ENCODE measurements at regions not wholly inside any gene's neighbourhood (a gene's known extent, or its start where the extent isn't known, plus 50 kb on each side); places are given as distances from the start of the nearest gene placed in this dataset.
"Not testable (repeated sequence)": the region's sequence is repeated elsewhere in the genome, so short reads cannot be mapped to it uniquely, and the experiment has no call there.

DNA sequence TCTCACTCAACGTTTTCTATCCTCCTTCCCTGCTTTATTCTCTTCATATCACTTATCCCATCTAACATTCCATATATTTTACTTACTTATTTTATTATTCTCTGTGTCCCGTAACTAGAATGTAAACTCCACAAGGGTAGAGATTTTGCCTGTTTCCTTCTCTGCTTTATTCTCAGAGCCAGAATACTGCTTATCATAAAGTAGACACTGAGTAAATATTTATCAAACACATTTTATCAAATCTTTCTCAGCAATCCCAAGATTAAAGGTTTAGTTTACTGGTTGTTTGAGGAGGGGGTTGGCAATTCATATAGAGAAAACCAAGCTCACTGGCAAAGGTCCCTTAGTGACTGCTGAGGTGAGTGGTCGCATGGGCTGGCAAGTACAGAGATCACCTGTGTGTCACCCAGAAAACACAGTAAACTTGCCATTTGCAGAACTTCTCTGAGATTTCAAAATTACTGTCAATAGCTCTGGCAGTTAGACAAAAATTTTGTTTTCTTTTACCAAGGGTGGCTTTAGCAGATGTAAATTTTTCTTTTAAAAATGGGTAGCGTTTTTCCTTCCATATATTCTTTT lies 662.4 kb downstream of the UTRN start:
- FAIRE-seq, result no peak

DNA sequence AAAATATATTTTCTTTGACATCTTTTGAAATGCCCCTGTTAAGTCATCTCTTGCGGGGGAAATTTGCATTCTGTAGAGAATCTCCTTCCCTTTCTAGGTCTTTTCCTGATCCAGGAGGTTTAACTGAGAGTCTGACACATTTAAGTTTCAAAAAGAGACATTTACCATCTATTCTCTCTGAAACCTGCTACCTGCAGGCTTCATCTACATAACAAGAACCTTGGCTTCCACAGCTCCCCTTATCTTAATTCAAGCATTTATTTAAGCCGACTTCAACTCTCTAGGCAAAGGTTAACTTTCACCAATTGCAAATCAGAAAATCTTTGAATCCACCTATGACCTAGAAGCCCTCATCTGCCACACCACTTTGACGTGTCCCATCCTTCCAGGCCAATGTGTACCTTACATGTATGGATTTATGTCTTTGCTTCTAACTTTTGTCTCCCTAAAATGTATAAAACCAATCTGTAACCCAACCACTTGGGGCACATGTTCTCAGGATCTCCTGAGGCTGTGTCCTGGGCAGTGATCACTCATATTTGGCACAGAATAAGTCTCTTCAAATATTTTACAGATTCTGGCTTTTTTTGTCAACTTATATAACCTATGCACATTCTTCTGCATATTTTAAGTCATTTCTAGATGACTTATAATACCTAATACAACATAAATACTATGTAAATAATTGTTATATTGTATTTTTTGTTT lies 666.7 kb downstream of the UTRN start:
- FAIRE-seq, result no peak

- FAIRE-seq, result no peak
Measured at GRCh38 chr6:144952456-144953240, 667.5 kb downstream of the UTRN start.

DNA sequence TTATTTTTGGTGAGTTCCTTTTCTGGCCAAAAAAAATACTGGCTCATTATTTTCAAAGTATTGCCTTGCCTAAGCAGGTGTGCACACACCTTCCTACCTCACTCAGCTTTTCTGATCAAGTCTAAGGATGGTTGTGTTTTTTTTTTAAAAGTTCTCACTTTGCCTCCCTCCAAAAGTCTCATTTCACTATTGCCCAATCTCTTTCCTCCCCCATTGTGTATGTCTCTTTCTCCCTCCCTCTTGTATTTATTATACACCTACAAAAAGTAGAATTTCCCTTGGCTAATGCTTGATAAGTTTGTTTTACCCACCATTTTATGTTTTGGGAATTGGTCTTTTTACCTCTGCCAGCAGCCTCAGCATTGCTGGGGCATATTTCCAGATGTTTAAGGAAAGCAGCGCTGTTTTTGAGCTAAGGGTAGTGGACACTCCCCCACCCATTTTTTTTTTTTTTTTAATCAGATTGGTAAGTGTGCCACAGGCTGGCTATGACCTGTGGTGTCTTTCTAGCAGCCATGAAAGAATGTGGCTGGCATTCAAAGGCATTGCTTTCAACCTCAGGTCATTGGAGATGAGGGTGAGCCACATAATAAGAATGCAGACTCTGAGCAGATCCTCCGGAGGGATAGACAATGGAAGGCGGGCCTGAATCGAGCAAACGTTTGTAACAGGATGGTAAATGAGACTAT lies 668.6 kb downstream of the UTRN start:
- no peak for FAIRE-seq

- FAIRE-seq, result no peak
Measured at GRCh38 chr6:144954241-144954556, 669.1 kb downstream of the UTRN start.

DNA sequence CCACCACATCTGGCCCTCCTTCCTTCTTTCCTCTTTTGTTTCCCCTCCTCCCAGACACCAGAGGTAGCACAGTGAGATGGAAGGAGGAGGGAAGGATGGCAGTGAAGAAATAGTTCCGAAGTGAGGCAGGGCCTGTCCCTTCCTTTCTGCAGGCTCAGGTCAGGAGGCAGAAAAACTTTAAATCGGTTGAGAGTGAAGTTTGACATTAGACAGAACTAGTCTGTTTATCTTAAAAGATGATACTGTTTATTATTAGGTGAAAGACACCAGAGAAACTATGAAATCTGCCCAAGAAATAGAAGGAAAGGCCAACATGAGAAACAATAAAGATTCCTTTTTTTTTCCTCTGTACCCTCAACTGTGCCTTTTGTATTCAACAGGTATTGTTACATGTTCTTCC lies 670.3 kb downstream of the UTRN start:
- no peak for FAIRE-seq

DNA sequence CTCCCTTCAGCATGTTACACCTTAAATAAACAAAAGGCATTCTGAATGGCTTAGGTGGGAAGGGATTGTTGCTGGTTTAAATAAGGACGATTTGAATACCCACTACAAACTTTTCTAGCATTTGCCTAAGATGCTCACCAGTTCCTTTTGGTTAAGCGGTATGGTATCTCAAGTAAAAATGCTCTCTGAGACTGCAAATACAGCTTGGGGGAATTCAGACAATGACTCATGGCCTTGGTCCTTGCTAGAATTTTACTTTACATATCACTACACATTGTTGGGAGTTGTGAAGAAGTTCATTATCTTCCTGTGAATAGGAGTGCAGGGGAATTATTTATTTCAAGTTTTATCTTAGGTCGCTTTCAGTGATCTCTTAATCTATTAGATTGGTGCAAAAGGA lies 670.7 kb downstream of the UTRN start:
- no peak for FAIRE-seq

DNA sequence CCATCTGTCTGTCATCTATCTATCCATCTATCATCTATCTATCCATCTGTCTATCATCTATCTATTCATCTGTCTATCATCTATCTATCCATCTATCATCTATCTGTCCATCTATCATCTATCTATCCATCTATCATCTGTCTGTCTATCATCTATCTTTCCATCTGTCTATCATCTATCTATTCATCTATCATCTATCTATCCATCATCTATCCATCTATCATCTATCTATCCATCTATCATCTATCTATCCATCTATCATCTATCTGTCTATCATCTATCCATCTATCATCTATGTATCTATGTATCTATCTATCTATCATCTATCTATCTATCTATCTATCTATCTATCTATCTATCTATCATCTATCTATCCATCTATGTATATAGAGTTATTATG lies 671.6 kb downstream of the UTRN start:
- FAIRE-seq, result not testable (repeated sequence)

DNA sequence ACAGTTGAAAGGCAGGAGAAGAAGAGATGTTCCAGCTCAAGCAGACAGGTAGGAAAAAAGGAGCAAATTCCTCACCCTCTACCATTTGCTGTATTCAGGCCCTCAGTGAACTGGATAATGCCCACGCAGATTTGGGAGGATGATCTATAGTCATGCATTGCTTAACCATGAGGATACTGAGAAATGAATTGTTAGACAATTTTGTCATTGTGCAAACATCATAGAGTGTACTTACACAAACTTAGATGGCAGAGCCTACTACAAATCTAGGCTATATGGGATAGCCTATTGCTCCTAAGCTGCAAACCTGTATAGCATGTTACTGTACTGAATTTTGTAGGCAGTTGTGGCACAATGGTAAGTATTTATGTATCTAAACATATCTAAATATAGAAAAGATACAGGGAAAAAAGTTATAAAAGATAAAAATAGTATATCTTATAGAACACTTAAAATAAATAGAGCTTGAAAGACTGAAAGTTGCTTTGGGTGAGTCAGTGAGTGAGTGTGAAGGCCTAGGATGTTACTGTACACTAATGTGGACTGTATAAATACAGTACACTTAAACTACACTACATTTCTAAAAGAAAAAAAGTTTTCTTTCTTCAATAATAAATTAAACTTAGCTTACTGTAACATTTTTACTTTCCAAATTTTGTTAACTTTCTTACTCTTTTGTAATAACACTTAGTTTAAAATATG lies 672.3 kb downstream of the UTRN start:
- FAIRE-seq, result no peak

- no peak for FAIRE-seq
Measured at GRCh38 chr6:144969154-144969553, 684.0 kb downstream of the UTRN start.

DNA sequence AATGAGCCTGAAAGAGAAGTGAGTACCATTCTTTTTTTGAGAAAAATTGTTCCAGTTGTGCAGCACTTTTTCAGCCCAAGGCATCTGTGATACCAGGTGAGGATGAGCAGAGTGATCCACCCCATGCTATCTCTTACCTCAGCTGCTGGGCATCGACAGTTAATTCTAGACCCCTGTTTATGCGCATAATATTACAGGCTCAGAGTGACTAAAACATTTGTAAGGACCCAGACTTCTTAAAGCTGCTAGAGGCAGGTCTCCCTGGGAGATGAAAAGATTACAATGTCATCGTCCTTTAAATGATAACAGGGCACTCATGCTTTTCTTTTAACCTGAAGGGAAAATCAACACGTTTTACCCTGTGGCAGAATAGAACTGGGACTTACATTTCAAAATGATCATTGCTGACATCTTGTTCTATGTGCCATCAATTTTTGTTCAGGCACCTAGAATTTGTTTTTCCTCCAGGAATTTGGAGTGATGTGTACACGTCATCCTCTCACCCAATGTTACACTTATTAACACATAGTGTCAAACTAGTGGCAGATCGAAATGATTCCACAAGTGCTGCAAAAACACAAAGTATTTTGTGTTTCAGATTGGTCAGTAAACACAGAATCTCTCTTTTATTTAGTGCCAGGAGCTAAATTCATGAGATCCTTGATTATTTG lies 684.6 kb downstream of the UTRN start:
- no peak for FAIRE-seq

DNA sequence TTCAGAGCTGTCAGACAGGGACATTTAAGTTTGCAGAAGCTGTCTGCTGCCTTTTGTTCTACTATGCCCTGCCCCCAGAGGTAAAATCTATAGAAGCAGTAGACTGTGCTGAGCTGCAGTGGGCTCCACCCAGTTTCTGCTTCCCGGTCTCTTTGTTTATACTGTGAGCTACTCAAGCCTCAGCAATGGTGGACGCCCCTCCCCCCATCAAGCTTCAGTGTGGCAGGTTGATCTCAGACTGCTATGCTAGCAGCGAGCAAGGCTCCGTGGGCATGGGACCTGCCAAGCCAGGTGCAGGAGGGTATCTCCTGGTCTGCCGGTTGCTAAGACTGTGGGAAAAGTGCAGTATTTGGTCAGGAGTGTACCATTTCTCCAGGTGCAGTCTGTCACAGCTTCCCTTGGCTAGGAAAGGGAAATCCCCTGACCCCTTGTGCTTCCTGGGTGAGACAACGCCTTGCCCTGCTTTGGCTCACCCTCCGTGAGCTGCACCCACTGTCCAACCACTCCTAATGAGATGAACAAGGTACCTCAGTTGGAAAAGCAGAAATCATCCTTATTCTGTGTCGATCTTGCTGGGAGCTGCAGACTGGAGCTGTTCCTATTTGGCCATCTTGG lies 692.2 kb downstream of the UTRN start:
- FAIRE-seq, result not testable (repeated sequence)

DNA sequence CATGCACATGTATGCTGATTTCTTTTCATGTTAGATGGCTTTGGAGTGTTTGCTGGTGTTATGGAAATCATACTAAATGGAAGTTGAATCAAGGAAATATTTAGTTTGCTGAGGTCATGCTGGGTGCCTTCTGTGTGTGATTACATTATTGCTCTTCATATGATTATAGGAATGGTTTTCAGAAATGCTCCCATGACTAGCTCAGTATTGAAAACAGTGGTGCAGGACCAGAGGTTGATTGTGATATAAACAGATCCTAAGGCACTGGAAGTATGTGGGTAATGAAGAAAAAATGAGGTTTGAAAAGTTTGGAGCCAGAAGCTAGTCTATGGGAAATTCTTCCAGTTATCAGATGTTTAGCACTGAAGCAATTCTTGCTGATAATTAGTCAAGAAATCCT lies 693.1 kb downstream of the UTRN start:
- no peak for FAIRE-seq

- FAIRE-seq, result no peak
Measured at GRCh38 chr6:144986271-144986670, 701.1 kb downstream of the UTRN start.

DNA sequence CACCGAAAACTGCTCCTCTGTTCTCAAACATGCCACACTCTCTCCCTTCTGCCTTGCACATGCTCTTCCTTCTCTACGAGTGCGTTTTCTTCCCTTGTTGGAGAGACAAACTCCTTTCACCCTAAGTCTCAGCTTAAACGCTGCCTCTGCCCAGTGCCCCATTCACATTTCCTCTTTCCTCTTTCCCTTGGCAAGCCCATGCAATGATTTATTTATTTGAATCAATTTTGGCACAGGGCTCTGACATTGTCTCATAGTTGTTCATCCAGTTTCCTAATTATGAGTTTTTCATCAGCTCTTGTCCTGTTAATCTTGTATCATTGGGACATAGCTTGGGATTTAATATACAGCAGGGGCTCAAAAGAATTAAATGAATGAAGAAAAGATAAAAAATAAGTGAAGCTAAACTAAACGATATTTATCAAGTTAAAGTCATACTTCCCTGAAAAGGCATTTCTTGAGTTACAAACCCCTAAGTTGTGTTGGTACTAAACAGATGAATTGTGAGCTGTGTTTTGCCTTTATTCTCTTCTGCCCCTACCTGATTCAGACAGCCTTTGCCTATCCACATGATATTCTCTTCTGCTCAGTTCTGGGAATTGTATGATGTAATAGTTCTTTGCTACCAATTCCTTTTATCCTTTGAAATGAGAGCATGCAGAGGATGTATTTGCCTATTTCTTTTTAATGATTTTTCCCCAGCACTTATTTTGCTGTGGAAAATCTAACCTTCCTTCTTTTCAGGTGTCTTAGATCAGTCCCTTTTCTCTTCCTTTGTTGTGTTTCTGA lies 704.4 kb downstream of the UTRN start:
- FAIRE-seq, result no peak

DNA sequence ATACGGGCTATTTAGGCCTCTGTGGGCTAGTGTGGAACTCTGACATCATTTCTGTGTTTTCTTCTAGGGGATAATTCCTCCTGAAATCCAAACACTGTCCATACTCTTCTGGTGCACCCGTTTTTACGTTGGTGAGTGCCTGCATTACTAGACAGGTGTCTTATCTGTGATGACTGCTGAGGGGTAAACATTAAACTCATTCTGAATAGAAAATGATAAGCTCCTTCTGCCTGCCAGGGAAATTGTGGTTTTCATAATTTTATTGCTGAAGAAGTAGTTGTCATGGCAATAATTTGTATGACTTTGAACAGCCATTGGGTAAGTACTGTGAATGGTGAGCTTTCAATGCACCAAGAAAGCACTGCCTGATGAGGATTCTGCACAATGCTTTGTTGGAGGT lies 705.6 kb downstream of the UTRN start:
- FAIRE-seq, result no peak

- FAIRE-seq, result no peak
Measured at GRCh38 chr6:144993870-144994269, 708.7 kb downstream of the UTRN start.

DNA sequence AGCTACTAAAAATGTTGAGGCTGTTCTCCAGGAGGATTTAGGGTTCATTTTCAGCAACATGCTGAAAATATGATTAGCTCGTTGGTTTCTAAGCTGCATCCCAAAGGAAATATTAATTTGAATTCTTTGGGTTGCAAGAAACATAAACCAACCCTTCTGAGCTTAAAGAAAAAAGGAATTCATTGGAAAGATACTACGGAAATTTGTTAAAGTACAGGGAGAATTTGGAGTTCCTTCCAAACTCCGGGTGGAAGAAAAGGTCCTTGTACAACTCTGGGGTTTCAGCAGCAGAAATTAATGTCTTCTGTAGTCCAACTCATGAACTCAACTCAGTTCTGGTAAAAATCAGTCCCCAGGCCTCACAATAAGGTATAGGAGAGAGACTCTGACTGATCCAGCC lies 712.9 kb downstream of the UTRN start:
- FAIRE-seq, result no peak

GRCh38 chr6:144999127-144999526 lies 714.0 kb downstream of the UTRN start:
- no peak for FAIRE-seq

GRCh38 chr6:145003145-145003544 lies 718.0 kb downstream of the UTRN start:
- FAIRE-seq, result no peak

GRCh38 chr6:145006914-145007313 lies 721.8 kb downstream of the UTRN start:
- no peak for FAIRE-seq
